Hepatocyte (in vitro differentiated cells): ENCODE measurements at regions not wholly inside any gene's neighbourhood (a gene's known extent, or its start where the extent isn't known, plus 50 kb on each side); places are given as distances from the start of the nearest gene placed in this dataset.
A peak's percentile ranks its signal among the peaks of the same experiment; 100 is the strongest.

ENCODE experiments used
- DNase-seq: peaks from one replicate; pipeline ENCODE4 v3.0.0-alpha.2; 2016; ENCODE audit warnings: low spot score
- H2AFZ ChIP-seq: fragments of 200-600 bp; sonication (generic); 2 replicates; pipeline ENCODE4 v1.6.0; 2016; ENCODE audit warnings: antibody characterized with exemption, mild to moderate bottlenecking
- H3K27ac ChIP-seq: fragments of 200-600 bp; sonication (generic); 2 replicates; pipeline ENCODE4 v1.5.1; 2016; ENCODE audit warnings: mild to moderate bottlenecking
- H3K27me3 ChIP-seq: fragments of 200-600 bp; sonication (generic); 2 replicates; pipeline ENCODE4 v1.6.1; 2016
- H3K36me3 ChIP-seq: fragments of 200-600 bp; sonication (generic); replicated peaks from 2 replicates; pipeline ENCODE4 v1.5.1; 2016; ENCODE audit warnings: low read depth; ENCODE audit not compliant: insufficient read depth
- H3K4me1 ChIP-seq: fragments of 200-600 bp; sonication (generic); 2 replicates; pipeline ENCODE4 v1.5.1; 2016; ENCODE audit warnings: mild to moderate bottlenecking, moderate library complexity; ENCODE audit not compliant: insufficient read depth
- H3K4me2 ChIP-seq: fragments of 200-600 bp; sonication (generic); 2 replicates; pipeline ENCODE4 v1.6.0; 2016
- H3K4me3 ChIP-seq: fragments of 200-600 bp; sonication (generic); 2 replicates; pipeline ENCODE4 v1.5.1; 2016; ENCODE audit warnings: mild to moderate bottlenecking
- H3K79me2 ChIP-seq: fragments of 200-600 bp; sonication (generic); 2 replicates; pipeline ENCODE4 v1.6.0; 2017; ENCODE audit warnings: mild to moderate bottlenecking
- H3K9me2 ChIP-seq: fragments of 200-600 bp; sonication (generic); replicated peaks from 2 replicates; pipeline ENCODE4 v1.6.0; 2017; ENCODE audit warnings: mild to moderate bottlenecking; ENCODE audit not compliant: insufficient read depth
- H3K9me3 ChIP-seq: fragments of 200-600 bp; sonication (generic); 2 replicates; pipeline ENCODE4 v1.5.1; 2016; ENCODE audit warnings: low read depth, mild to moderate bottlenecking
- H4K20me1 ChIP-seq: fragments of 200-600 bp; sonication (generic); 2 replicates; pipeline ENCODE4 v1.6.0; 2016; ENCODE audit warnings: mild to moderate bottlenecking; ENCODE audit not compliant: insufficient read depth, poor library complexity, severe bottlenecking
- EZH2 ChIP-seq: fragments of 200-600 bp; sonication (generic); IDR thresholded peaks from 2 replicates; pipeline ENCODE4 v1.6.1; 2016; ENCODE audit warnings: antibody characterized with exemption, mild to moderate bottlenecking, borderline replicate concordance
- EZH2phosphoT487 ChIP-seq: fragments of 200-600 bp; sonication (generic); IDR thresholded peaks from one replicate; pipeline ENCODE4 v1.6.1; 2018; ENCODE audit warnings: antibody characterized with exemption, mild to moderate bottlenecking, low read depth, moderate library complexity; ENCODE audit not compliant: unreplicated experiment, severe bottlenecking
- WGBS: methylation state at CpG from one replicate; pipeline ENCODE4 v1.1.6; 2016; ENCODE audit warnings: low lambda C conversion rate; ENCODE audit errors: missing lambda C conversion rate; 5-methylcytosine and 5-hydroxymethylcytosine counted together
- TF ChIP-seq, protein P1 (sequence below): fragments of 200-600 bp; sonication (generic); IDR thresholded peaks from 2 replicates; pipeline ENCODE4 v1.5.1; 2016; ENCODE audit warnings: antibody characterized with exemption, mild to moderate bottlenecking; ENCODE audit not compliant: poor library complexity

DNA sequence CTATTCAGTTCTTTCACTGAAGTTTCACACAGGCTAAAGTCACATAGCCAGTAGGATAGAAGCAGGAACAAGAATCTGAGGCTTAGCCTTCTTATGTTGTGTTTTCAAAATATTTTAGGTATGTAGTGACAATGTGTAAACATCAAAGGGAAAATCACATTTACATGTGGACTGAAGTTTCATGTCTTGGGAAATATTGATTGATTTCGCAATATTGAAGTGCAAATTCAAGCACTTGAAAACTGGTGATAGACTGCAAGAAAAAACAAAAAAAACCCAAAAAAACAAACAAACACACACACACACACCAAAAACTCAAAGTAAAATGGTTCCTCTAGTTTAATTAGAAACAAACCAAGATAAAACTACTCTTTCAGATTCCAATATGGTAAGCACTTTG is 773.3 kb downstream of the PDCD6IP start:
- Histone ChIP-seq H3K9me3 (no peaks in the 10 kb centered on the region), H3K36me3 (no peaks in the 10 kb centered on the region), H3K27ac (peak overlapping the region; percentile 60), H3K4me3 (no peak overlapping the region), H3K4me2 (no peak overlapping the region), H2AFZ (no peak overlapping the region), H3K27me3 (no peaks in the 10 kb centered on the region), H3K79me2 (no peaks in the 10 kb centered on the region), H3K4me1 (peaks cover 8% of the 10 kb centered on the region), H4K20me1 (no peaks in the 10 kb centered on the region), H3K9me2 (no peaks in the 10 kb centered on the region)
- WGBS, result 100% methylated on average over 1 of the region's 1 CpG
- TF ChIP-seq EZH2, result no peak
- TF ChIP-seq, protein P1, sequence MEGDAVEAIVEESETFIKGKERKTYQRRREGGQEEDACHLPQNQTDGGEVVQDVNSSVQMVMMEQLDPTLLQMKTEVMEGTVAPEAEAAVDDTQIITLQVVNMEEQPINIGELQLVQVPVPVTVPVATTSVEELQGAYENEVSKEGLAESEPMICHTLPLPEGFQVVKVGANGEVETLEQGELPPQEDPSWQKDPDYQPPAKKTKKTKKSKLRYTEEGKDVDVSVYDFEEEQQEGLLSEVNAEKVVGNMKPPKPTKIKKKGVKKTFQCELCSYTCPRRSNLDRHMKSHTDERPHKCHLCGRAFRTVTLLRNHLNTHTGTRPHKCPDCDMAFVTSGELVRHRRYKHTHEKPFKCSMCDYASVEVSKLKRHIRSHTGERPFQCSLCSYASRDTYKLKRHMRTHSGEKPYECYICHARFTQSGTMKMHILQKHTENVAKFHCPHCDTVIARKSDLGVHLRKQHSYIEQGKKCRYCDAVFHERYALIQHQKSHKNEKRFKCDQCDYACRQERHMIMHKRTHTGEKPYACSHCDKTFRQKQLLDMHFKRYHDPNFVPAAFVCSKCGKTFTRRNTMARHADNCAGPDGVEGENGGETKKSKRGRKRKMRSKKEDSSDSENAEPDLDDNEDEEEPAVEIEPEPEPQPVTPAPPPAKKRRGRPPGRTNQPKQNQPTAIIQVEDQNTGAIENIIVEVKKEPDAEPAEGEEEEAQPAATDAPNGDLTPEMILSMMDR, result no peak
- no peak for TF ChIP-seq EZH2phosphoT487
- DNase-seq, result no peak

DNA sequence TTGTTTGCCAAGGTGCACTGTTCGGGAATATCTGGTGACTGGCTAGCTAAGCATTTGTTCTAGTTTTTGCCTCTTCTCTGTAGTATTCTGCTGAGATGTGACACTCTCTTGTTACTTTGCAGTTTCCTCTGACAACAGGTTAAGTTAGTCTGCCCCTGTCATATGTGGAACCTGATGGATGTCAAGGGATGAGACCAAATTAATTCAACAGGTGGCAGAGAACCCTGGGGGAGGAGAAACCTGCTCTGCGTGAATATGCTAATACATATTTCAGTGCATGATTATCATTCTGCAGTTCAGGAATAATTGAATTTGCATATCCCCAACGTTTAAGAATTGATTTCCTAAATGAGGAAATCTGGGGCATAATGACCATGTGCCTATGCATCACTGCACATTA is 777.3 kb downstream of the PDCD6IP start:
- Histone ChIP-seq H3K27ac (no peak overlapping the region), H3K9me2 (no peaks in the 10 kb centered on the region), H3K9me3 (no peaks in the 10 kb centered on the region), H3K4me1 (peaks cover 8% of the 10 kb centered on the region), H3K4me2 (no peak overlapping the region), H3K79me2 (no peaks in the 10 kb centered on the region), H3K4me3 (no peak overlapping the region), H3K36me3 (no peaks in the 10 kb centered on the region), H3K27me3 (peaks cover 3% of the 10 kb centered on the region), H4K20me1 (no peaks in the 10 kb centered on the region), H2AFZ (no peak overlapping the region)
- no peak for TF ChIP-seq EZH2phosphoT487
- TF ChIP-seq EZH2, result no peak
- TF ChIP-seq, protein P1, result no peak
- no peak for DNase-seq
- WGBS, result 79% methylated on average over 3 of the region's 3 CpGs

DNA sequence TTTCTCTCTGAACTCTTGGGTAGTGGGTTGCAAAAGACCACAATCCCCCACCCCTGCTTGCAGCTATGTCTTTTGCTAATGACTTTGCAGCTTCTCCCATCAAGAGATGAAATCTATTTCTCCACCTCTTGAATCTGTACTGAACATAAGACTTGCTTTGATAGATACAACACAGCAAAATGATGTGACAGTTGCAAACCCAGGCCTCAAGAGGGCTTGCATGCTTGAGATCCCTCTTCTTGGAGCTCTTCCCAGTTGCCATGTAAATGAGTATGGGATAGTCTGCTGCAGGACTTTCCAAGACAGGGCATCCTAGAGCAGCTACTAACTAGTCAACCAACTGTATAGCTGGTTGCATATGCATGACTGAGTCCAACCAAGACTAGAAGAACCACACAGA is 783.6 kb downstream of the PDCD6IP start:
- Histone ChIP-seq H3K4me3 (no peak overlapping the region), H3K4me1 (no peaks in the 10 kb centered on the region), H3K79me2 (no peaks in the 10 kb centered on the region), H3K27ac (no peak overlapping the region), H3K9me3 (no peaks in the 10 kb centered on the region), H3K36me3 (no peaks in the 10 kb centered on the region), H4K20me1 (no peaks in the 10 kb centered on the region), H3K4me2 (no peak overlapping the region), H3K27me3 (peaks cover 3% of the 10 kb centered on the region), H3K9me2 (no peaks in the 10 kb centered on the region), H2AFZ (no peak overlapping the region)
- TF ChIP-seq EZH2 (no peak), EZH2phosphoT487 (no peak)
- TF ChIP-seq, protein P1, result no peak
- no peak for DNase-seq

DNA sequence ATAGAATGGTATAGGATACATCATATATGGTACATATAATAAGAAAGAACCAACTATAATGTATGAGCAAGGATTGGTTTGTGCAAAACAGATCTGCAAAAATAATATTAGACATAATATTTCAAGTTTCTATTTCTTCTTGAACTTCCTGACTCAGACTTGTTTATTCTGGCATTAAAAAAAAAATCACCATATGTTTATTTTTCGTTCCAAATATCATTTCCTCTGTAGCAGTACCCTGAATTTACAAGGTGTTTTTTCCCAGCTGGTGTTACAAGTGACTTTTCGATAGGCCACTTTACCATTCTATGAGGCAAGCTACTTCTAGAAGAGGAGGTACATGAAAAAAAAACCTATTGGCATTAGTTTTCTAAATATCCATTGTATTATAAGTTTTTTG is 785.0 kb downstream of the PDCD6IP start:
- Histone ChIP-seq H3K79me2 (no peaks in the 10 kb centered on the region), H3K4me3 (no peak overlapping the region), H3K27ac (no peak overlapping the region), H3K9me2 (no peaks in the 10 kb centered on the region), H3K4me1 (no peaks in the 10 kb centered on the region), H3K9me3 (no peaks in the 10 kb centered on the region), H2AFZ (no peak overlapping the region), H3K27me3 (peaks cover 3% of the 10 kb centered on the region), H4K20me1 (no peaks in the 10 kb centered on the region), H3K36me3 (no peaks in the 10 kb centered on the region), H3K4me2 (no peak overlapping the region)
- no peak for DNase-seq
- TF ChIP-seq, protein P1, result no peak
- TF ChIP-seq EZH2phosphoT487 (no peak), EZH2 (no peak)
- WGBS, result 68% methylated on average over 2 of the region's 2 CpGs
